HCT116 (cell line): ENCODE measurements at regions not wholly inside any gene's neighbourhood (a gene's known extent, or its start where the extent isn't known, plus 50 kb on each side); places are given as distances from the start of the nearest gene placed in this dataset.

Experiments used
- ATAC-seq: fragments of 200-7000 bp; cut with Tn5 transposase; 2 replicates; pipeline ENCODE4 v1.9.1; 2020; ENCODE audit warnings: mild to moderate bottlenecking, moderate library complexity
- BruUV-seq: library from RNA; stranded (reverse); fragments of 400-500 nt; replicated peaks from 2 replicates; lab custom pipeline; 2021; lab: Mats Ljungman, UMichigan
- CTCF ChIA-PET: fragments of 300-600 bp; sonication (Branson Sonifier 250); formaldehyde crosslinking; loops from one replicate; lab custom pipeline; 2021; ENCODE audit warnings: antibody characterized with exemption; lab: Charles Lee
- POLR2A ChIA-PET: fragments of 300-600, 350-600 bp; sonication (Branson Sonifier 250); formaldehyde crosslinking; loops from one replicate; lab custom pipeline; 2021; ENCODE audit warnings: antibody characterized with exemption; lab: Charles Lee
- RAD21 ChIA-PET, 2 experiments: fragments of 300-600 bp; sonication (Branson Sonifier 250); formaldehyde crosslinking; loops; one replicate each; lab custom pipeline; 2023; ENCODE audit warnings: low total read pairs in 2 of 2; ENCODE audit not compliant: uncharacterized antibody in 2 of 2, unreplicated experiment in 2 of 2, low non-redundant PET in 1 of 2; lab: Charles Lee
- DNase-seq: peaks from one replicate; pipeline ENCODE4 v3.0.0-alpha.2; 2010; ENCODE audit warnings: low read depth, low spot score
- H2AFZ ChIP-seq: fragments of 200-600 bp; shearing (Covaris generic), sonication (generic); 2 replicates; pipeline ENCODE4 v1.6.1; 2017; ENCODE audit warnings: low read depth, mixed run types, mixed read lengths, antibody characterized with exemption, low read length; ENCODE audit not compliant: poor library complexity, severe bottlenecking
- H3K27ac ChIP-seq: 2 replicates; pipeline ENCODE4 v1.5.1; 2012; ENCODE audit warnings: low read depth, low read length
- H3K27me3 ChIP-seq: fragments of 200-600 bp; sonication (generic); 2 replicates; pipeline ENCODE4 v1.6.1; 2016; ENCODE audit warnings: mixed run types, low read length, mixed read lengths; ENCODE audit not compliant: insufficient read depth
- H3K36me3 ChIP-seq, 2 experiments: fragments of 200-500 bp in 1 of 2; fragments of 200-600 bp in 1 of 2; sonication (Bioruptor generic) in 1 of 2; sonication (generic) in 1 of 2; 2 replicates each; pipeline versions ENCODE4 v1.5.1 to v1.6.1; 2014 to 2016; ENCODE audit warnings: low read length in 2 of 2, inconsistent platforms in 1 of 2, mixed read lengths in 1 of 2, mixed run types in 1 of 2; ENCODE audit not compliant: insufficient read depth in 2 of 2, control insufficient read depth in 1 of 2
- H3K4me1 ChIP-seq, 2 experiments: fragments of 200-600 bp in 1 of 2; sonication (generic) in 1 of 2; 2 replicates each; pipeline versions ENCODE4 v1.5.1 to v1.6.1; 2012 to 2017; ENCODE audit warnings: low read length in 2 of 2, inconsistent platforms in 1 of 2, mild to moderate bottlenecking in 1 of 2, mixed read lengths in 1 of 2, mixed run types in 1 of 2, moderate library complexity in 1 of 2; ENCODE audit not compliant: insufficient read depth in 2 of 2, control insufficient read depth in 1 of 2
- H3K4me2 ChIP-seq: fragments of 200-600 bp; sonication (generic); 2 replicates; pipeline ENCODE4 v1.6.1; 2017; ENCODE audit warnings: mixed run types, low read length, mixed read lengths
- H3K4me3 ChIP-seq, 2 experiments: fragments of 200-600 bp in 1 of 2; sonication (generic) in 1 of 2; replicated peaks in 1 of 2; 2 replicates each; pipeline ENCODE4 v1.5.1; 2011 to 2016; ENCODE audit warnings: low read length in 2 of 2, control low read depth in 1 of 2, low read depth in 1 of 2, mild to moderate bottlenecking in 1 of 2, mixed read lengths in 1 of 2, mixed run types in 1 of 2
- H3K79me2 ChIP-seq: fragments of 200-600 bp; sonication (generic); 2 replicates; pipeline ENCODE4 v1.6.1; 2017; ENCODE audit warnings: mild to moderate bottlenecking, mixed run types, low read length, moderate library complexity, mixed read lengths; ENCODE audit not compliant: insufficient read depth
- H3K9ac ChIP-seq: fragments of 200-600 bp; sonication (generic); 2 replicates; pipeline ENCODE4 v1.6.1; 2016; ENCODE audit warnings: low read length, mixed read lengths
- H3K9me2 ChIP-seq: fragments of 200-600 bp; sonication (generic), shearing (Covaris generic); 2 replicates; pipeline ENCODE4 v1.6.1; 2017; ENCODE audit warnings: mixed run types, mild to moderate bottlenecking, moderate library complexity; ENCODE audit not compliant: insufficient read depth
- H3K9me3 ChIP-seq, 2 experiments: fragments of 200-500 bp in 1 of 2; fragments of 200-600 bp in 1 of 2; sonication (Bioruptor generic) in 1 of 2; sonication (generic) in 1 of 2; 2 replicates each; pipeline ENCODE4 v1.6.1; 2014 to 2017; ENCODE audit warnings: low read length in 2 of 2, mixed read lengths in 2 of 2, inconsistent platforms in 1 of 2, low read depth in 1 of 2, mild to moderate bottlenecking in 1 of 2, mixed run types in 1 of 2, moderate library complexity in 1 of 2; ENCODE audit not compliant: control insufficient read depth in 1 of 2, insufficient read depth in 1 of 2
- H4K20me1 ChIP-seq: fragments of 200-600 bp; sonication (generic), shearing (Covaris generic); 2 replicates; pipeline ENCODE4 v1.6.1; 2017; ENCODE audit warnings: mixed run types, mild to moderate bottlenecking, moderate library complexity; ENCODE audit not compliant: insufficient read depth
- CBX3 ChIP-seq: IDR thresholded peaks from 2 replicates; pipeline ENCODE4 v1.6.1; 2012; ENCODE audit warnings: low read depth
- CTCF ChIP-seq, 3 experiments: fragments of 200-600 bp in 1 of 3; sonication (generic) in 1 of 3; IDR thresholded peaks in 2 of 3; conservative IDR thresholded peaks in 1 of 3; 2 replicates each; pipeline ENCODE4 v1.5.1; 2012 to 2017; ENCODE audit warnings: low read depth in 2 of 3, low read length in 2 of 3, antibody characterized with exemption in 1 of 3, borderline replicate concordance in 1 of 3, control low read depth in 1 of 3, mild to moderate bottlenecking in 1 of 3, mixed read lengths in 1 of 3, mixed run types in 1 of 3, moderate library complexity in 1 of 3; ENCODE audit not compliant: insufficient read depth in 1 of 3
- ELF1 ChIP-seq: IDR thresholded peaks from 2 replicates; pipeline ENCODE4 v1.6.1; 2012; ENCODE audit warnings: low read depth, borderline replicate concordance
- EZH2 ChIP-seq: fragments of 200-600 bp; sonication (generic); IDR thresholded peaks from 2 replicates; pipeline ENCODE4 v1.6.1; 2017; ENCODE audit warnings: antibody characterized with exemption, mixed run types
- ZBTB33 ChIP-seq: IDR thresholded peaks from 2 replicates; pipeline ENCODE4 v1.6.1; 2011; ENCODE audit warnings: mild to moderate bottlenecking, low read length, moderate library complexity; ENCODE audit not compliant: insufficient replicate concordance; ENCODE audit errors: extremely low read depth
- ZFX ChIP-seq: fragments of 450-650 bp; IDR thresholded peaks from 2 replicates; pipeline ENCODE4 v1.6.1; 2017
- intact Hi-C: fragments of 100-400 bp; cut with micrococcal nuclease; formaldehyde crosslinking; loops from 2 replicates; pipeline ENCODE4 v1.10.0; 2022
- TF ChIP-seq, protein P1 (sequence below): IDR thresholded peaks from 2 replicates; pipeline ENCODE4 v1.6.1; 2012

DNA sequence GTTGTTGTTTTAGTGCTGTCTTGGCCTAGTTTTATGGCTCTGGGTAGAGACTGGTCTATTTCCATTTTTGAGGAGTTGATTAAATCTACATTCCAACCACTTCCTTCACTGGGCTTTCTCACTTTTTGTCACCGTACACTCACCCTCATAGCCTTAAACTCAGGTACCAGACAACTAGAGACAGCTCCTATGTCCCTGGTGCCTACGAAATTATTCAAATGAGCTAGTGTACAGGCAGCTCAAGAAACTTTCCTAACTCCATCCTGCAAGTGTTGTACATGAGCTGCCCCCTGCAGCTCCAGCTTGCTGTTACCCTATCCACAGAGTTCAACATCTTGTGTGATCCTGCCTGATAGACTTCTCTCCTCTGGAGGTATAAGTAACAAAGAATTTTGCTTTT is 704.8 kb upstream of the RGS18 start:
- H3K4me1 ChIP-seq = no peaks in the 10 kb centered on the region
- H3K9me2 ChIP-seq = no peaks in the 10 kb centered on the region
- no peak for DNase-seq
- POLR2A ChIA-PET = no interaction called here
- no peaks in the 10 kb centered on the region for H3K36me3 ChIP-seq
- H3K4me3 ChIP-seq = no peak overlapping the region
- H2AFZ ChIP-seq = no peak overlapping the region
- ATAC-seq = no peak
- TF ChIP-seq EZH2 (no peak), CBX3 (no peak), ELF1 (no peak), ZBTB33 (no peak), ZFX (no peak), CTCF (IDR thresholded peaks at IDR 0.05 in 2 of 3, conservative IDR thresholded peaks at IDR 0.05 in 1 of 3; ENCODE audit: borderline replicate concordance in 1 of 3, insufficient read depth in 1 of 3, low read depth in 2 of 3, low read length in 2 of 3) (no peak)
- TF ChIP-seq, protein P1, sequence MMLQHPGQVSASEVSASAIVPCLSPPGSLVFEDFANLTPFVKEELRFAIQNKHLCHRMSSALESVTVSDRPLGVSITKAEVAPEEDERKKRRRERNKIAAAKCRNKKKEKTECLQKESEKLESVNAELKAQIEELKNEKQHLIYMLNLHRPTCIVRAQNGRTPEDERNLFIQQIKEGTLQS = no peak
- H3K79me2 ChIP-seq = no peaks in the 10 kb centered on the region
- intact Hi-C loops = no loop called here
- no peak overlapping the region for H3K9ac ChIP-seq
- BruUV-seq = no TSS peak
- no peaks in the 10 kb centered on the region for H3K27me3 ChIP-seq
- H3K9me3 ChIP-seq = no peaks in the 10 kb centered on the region
- RAD21 ChIA-PET = no interaction called here
- H4K20me1 ChIP-seq = no peaks in the 10 kb centered on the region
- no peak overlapping the region for H3K4me2 ChIP-seq
- CTCF ChIA-PET = no interaction called here
- H3K27ac ChIP-seq = no peak overlapping the region
